ENCODE measurements at regions not wholly inside any gene's neighbourhood (a gene's known extent, or its start where the extent isn't known, plus 50 kb on each side); places are given as distances from the start of the nearest gene placed in this dataset.
"Not testable (repeated sequence)": the region's sequence is repeated elsewhere in the genome, so short reads cannot be mapped to it uniquely, and the experiment has no call there.

DNA sequence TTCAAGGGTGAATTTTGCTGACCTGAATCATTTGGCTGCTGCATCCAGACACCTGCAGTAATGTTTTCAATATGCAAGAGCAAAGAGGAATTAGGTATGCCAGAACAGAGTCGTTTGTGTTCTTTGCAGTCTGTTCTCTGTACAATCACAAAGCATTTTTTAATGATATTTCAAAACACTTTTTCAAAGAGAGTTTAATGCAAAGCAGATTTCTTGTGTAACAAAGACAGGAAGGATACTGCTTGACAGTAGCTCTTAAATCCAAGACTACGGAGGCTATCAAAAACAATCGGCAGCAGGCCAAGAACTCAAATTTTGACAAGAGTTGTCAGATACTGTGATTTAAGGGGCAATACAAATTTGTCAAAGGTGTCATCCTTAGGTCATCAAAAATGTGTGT is 341.9 kb downstream of the GADD45G start:
- no peak overlapping the region for H3K4me3 Mint-ChIP-seq
- H3K4me1 Mint-ChIP-seq: no peaks in the 10 kb centered on the region
- no peak overlapping the region for H3K27ac Mint-ChIP-seq
- H3K27me3 Mint-ChIP-seq: peaks cover 34% of the 10 kb centered on the region
- CTCF ChIA-PET: interaction anchor here (1.4 to 1.5 kb wide), 2 partner anchors 10 to 22 kb away, joined by 3 to 4 read pairs; no protein-coding TSS in a partner anchor
- H3K36me3 Mint-ChIP-seq: no peaks in the 10 kb centered on the region
- H3K9me3 Mint-ChIP-seq: no peaks in the 10 kb centered on the region
- no peak for DNase-seq

DNA sequence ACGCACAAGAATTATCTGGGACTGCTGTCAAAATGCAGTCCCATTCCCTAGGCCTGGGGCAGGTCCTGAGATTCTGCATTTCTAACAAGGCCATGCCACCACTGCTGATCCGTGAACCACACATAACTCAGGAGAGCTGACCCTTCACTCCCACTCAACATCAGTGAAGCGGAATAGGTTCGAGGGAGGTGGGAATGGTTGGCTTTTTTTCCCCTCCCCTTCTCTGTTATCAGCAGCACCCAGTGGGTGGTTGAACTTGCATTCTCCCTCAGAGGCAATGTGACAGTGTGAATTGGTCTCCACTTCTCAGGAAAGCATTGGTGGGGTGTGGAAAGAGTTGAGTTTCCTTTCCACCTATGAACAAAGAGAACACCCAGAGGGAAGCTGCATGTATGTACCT is 344.3 kb downstream of the GADD45G start:
- H3K9me3 Mint-ChIP-seq: no peaks in the 10 kb centered on the region
- DNase-seq: no peak
- H3K36me3 Mint-ChIP-seq: no peaks in the 10 kb centered on the region
- H3K4me3 Mint-ChIP-seq: no peak overlapping the region
- H3K27me3 Mint-ChIP-seq: peaks cover 19% of the 10 kb centered on the region
- CTCF ChIA-PET: no interaction called here
- no peaks in the 10 kb centered on the region for H3K4me1 Mint-ChIP-seq
- H3K27ac Mint-ChIP-seq: no peak overlapping the region

DNA sequence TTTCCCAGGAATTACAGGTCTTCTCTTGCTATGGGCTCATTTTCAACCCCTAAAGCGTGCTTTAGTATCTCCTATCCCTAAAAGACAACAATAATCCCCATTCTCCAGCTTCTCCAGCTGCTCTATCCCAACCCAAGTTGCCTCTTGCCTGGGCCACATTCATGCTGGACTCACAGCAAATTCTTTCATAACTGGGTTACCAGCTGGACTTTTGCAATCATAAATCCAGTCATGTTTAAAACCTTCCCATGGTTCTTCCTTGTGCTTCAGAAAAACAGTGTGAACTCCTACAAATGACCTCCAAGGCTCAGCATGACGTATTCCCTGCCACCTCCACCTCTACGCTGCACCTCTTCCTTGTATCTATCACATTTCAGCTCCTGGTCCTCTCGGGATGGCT is 346.9 kb downstream of the GADD45G start:
- Mint-ChIP-seq H3K4me3 (no peak overlapping the region), H3K27ac (no peak overlapping the region), H3K4me1 (no peaks in the 10 kb centered on the region), H3K9me3 (no peaks in the 10 kb centered on the region), H3K36me3 (no peaks in the 10 kb centered on the region), H3K27me3 (peaks cover 8% of the 10 kb centered on the region)
- CTCF ChIA-PET: interaction anchor here (1.2 kb wide), 1 partner anchor 356 kb away, joined by 4 read pairs; no protein-coding TSS in a partner anchor
- DNase-seq: no peak

DNA sequence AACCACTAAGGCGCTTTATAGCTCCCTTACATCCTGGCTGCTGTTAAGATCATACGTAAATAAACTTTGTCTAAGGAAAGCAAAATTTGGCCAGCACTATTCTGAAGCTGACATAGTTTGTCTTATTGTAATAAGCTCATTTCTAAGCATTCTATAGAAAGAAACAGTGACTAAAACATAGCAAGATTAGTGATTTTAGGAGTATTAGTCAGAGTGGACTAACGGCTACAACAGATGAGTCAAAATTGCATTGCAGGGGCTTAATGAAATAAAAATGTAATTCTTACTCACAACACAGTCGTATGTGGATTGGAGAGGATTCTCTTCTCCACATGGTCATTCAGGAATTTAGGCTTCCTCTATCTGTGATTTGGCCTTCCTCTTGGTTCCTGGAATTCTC is 347.6 kb downstream of the GADD45G start:
- Mint-ChIP-seq H3K4me3 (no peak overlapping the region), H3K4me1 (no peaks in the 10 kb centered on the region), H3K27me3 (peaks cover 8% of the 10 kb centered on the region), H3K27ac (no peak overlapping the region), H3K9me3 (no peaks in the 10 kb centered on the region), H3K36me3 (no peaks in the 10 kb centered on the region)
- DNase-seq: no peak
- CTCF ChIA-PET: interaction anchor here (1.2 kb wide), 1 partner anchor 356 kb away, joined by 4 read pairs; no protein-coding TSS in a partner anchor

DNA sequence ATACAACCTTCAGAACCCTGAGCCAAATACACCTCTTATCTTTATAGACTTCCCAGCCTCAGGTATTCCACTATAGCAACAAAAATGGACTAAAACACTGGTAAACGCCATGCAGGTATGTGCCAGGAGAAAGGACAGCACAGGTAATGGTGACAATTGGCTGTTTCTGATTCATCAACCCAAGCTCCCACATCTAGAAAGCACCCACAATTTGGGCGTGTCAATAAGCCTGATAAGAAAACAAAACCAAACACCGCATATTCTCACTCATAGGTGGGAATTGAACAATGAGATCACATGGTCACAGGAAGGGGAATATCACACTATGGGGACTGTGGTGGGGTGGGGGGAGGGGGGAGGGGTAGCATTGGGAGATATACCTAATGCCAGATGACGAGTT is 348.5 kb downstream of the GADD45G start:
- H3K4me1 Mint-ChIP-seq, CTCF ChIA-PET, H3K27me3 Mint-ChIP-seq, H3K27ac Mint-ChIP-seq, H3K36me3 Mint-ChIP-seq, H3K9me3 Mint-ChIP-seq, H3K4me3 Mint-ChIP-seq, DNase-seq: not testable (repeated sequence)

DNA sequence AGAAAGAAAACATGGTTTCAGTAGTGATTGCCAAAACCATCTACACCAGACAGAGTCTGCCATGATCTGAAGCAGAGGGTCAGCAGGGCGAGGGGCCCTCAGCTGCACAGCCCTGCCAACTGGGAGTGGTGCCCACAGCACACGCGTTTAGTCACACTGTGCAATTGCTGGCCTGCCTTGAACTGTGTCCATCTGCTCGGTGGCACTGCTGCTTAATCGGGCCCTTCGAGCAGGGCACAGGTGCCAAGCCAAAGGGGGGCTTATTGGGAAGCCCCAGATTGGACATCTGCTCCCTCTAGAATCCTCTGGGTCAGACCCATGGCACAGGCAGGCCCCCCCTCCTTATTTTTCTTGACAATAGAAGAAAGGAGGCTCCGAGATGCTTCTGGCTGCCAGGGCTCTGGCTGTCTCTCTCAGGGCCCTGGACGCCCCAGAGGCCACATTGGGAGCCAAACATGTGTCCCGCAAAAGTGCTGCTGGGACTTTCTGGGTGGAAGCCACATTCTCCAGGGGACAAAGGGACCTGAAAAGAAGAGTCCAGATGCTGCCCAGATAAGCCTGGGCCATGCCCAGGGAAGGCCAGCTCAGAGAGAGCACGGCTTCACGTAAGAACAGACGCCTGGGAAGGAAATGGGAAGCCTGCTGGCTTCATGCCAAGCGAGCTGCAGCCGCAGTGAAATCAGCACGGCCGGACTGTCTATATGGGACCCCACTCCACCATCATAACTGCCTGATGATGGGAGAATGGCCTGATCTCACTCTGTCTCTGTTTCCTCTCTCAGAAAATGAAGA is 349.2 kb downstream of the GADD45G start:
- no peaks in the 10 kb centered on the region for H3K4me1 Mint-ChIP-seq
- H3K9me3 Mint-ChIP-seq: no peaks in the 10 kb centered on the region
- H3K27me3 Mint-ChIP-seq: peaks cover 8% of the 10 kb centered on the region
- no peak for DNase-seq
- no peaks in the 10 kb centered on the region for H3K36me3 Mint-ChIP-seq
- CTCF ChIA-PET: no interaction called here
- H3K4me3 Mint-ChIP-seq: no peak overlapping the region
- H3K27ac Mint-ChIP-seq: no peak overlapping the region

DNA sequence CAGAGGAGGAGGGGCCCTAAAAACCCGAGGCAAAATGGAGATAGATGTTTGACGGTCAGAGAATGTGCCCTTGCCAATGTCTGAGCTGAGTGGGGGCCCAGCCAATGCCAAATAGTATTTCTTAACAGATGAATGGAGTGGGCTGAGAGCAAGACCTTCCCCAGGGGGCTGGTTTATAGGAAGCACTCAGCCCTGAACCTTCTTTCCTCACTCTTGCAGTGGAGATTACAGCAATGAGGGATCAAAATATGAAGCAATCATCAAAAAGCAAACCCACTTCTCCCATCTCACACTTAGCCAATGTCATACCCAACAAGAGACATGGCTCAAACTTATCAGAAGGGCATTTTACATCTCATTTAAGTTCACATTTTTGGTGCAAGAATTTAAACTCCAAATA is 350.3 kb downstream of the GADD45G start:
- Mint-ChIP-seq H3K4me1 (no peaks in the 10 kb centered on the region), H3K36me3 (no peaks in the 10 kb centered on the region), H3K4me3 (no peak overlapping the region), H3K27me3 (peaks cover 8% of the 10 kb centered on the region), H3K27ac (no peak overlapping the region), H3K9me3 (no peaks in the 10 kb centered on the region)
- CTCF ChIA-PET: no interaction called here
- no peak for DNase-seq

DNA sequence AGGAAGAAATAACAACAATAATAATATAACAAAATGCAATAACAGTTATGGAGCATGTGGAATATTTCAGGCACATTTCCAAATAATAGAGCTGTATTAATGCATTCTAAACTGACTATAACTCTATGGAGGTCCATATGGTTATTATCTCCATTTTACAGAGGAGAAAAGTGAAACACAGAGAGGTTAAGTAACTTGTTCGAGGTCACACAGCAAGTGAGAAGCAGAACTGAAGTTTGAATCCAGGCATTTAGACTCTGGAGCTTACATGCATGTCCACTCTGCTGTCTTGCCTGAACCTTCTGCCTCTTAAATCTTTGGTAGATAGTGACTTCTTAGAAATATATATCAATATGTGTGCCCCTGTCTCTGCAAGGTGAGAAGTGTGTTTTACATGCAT is 350.8 kb downstream of the GADD45G start:
- no peak overlapping the region for H3K4me3 Mint-ChIP-seq
- H3K9me3 Mint-ChIP-seq: no peaks in the 10 kb centered on the region
- no peaks in the 10 kb centered on the region for H3K4me1 Mint-ChIP-seq
- peaks cover 8% of the 10 kb centered on the region for H3K27me3 Mint-ChIP-seq
- H3K27ac Mint-ChIP-seq: no peak overlapping the region
- no peak for DNase-seq
- CTCF ChIA-PET: no interaction called here
- H3K36me3 Mint-ChIP-seq: no peaks in the 10 kb centered on the region

DNA sequence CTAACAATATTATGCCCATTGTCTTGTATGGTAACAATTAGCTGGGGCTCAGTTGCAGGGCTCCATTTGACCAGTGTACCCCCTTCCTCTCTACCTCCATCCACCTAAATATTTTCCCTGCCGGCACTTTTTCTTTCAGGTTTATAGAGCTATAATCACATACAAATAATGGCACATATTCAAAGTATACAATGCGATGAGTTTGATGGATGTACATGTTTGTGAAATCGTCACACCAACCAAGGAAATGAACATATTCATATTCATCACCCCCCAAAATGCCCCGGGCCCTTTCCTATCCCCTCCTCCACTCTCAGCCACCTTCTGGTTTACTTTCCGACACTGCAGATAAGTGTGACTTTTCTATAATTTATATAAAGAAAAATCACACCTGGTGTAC is 351.5 kb downstream of the GADD45G start:
- no peak overlapping the region for H3K27ac Mint-ChIP-seq
- CTCF ChIA-PET: interaction anchor here (1.4 kb wide), 1 partner anchor 9 kb away, joined by 3 read pairs; no protein-coding TSS in a partner anchor
- peaks cover 4% of the 10 kb centered on the region for H3K4me1 Mint-ChIP-seq
- no peak for DNase-seq
- H3K4me3 Mint-ChIP-seq: no peak overlapping the region
- no peaks in the 10 kb centered on the region for H3K36me3 Mint-ChIP-seq
- H3K27me3 Mint-ChIP-seq: peaks cover 4% of the 10 kb centered on the region
- H3K9me3 Mint-ChIP-seq: no peaks in the 10 kb centered on the region

DNA sequence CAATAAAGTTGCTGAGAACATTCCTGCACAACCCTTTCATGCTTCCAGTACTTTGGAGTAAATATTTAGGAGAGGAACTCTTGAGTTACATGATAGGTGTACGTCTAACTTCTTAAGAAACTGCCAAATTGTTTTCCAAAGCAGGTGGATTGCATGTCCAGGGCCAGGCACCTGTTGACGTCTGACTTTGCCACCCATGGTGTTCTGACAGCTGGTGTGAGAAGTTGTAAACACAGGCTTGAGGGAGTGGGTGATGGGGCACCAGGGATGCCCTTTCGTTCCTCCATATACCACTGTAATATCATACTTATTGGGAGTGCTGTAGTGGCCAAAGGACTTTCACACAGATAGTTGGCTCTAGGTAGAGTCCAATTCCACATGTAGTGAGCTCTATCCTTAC is 352.1 kb downstream of the GADD45G start:
- CTCF ChIA-PET: interaction anchor here (1.4 kb wide), 1 partner anchor 10 kb away, joined by 3 read pairs; no protein-coding TSS in a partner anchor
- no peak overlapping the region for H3K4me3 Mint-ChIP-seq
- H3K4me1 Mint-ChIP-seq: peaks cover 10% of the 10 kb centered on the region
- H3K36me3 Mint-ChIP-seq: no peaks in the 10 kb centered on the region
- no peak overlapping the region for H3K27ac Mint-ChIP-seq
- H3K9me3 Mint-ChIP-seq: no peaks in the 10 kb centered on the region
- H3K27me3 Mint-ChIP-seq: no peaks in the 10 kb centered on the region
- no peak for DNase-seq

DNA sequence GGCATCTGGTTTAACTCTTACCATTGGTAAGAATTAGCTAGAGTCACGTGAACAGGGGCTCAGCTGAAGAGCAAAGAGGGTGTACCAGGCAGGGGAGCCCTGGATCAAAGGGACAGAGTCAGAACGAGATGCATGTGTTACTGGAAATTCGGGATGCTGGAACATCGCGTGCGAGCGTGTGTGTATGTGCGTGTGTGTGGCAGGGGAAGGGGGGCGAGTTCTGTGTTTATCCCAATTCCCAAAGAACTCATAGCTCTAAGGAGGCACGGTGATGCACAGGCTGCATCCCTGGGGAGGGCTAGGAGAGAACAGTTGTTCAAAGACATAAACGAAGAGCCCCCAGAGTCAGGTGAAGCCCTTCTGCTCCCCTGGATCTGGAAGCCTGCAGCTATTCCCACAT is 353.3 kb downstream of the GADD45G start:
- H3K4me3 Mint-ChIP-seq: no peak overlapping the region
- H3K9me3 Mint-ChIP-seq: no peaks in the 10 kb centered on the region
- H3K27ac Mint-ChIP-seq: no peak overlapping the region
- H3K27me3 Mint-ChIP-seq: no peaks in the 10 kb centered on the region
- CTCF ChIA-PET: no interaction called here
- no peaks in the 10 kb centered on the region for H3K36me3 Mint-ChIP-seq
- peaks cover 17% of the 10 kb centered on the region for H3K4me1 Mint-ChIP-seq
- no peak for DNase-seq

DNA sequence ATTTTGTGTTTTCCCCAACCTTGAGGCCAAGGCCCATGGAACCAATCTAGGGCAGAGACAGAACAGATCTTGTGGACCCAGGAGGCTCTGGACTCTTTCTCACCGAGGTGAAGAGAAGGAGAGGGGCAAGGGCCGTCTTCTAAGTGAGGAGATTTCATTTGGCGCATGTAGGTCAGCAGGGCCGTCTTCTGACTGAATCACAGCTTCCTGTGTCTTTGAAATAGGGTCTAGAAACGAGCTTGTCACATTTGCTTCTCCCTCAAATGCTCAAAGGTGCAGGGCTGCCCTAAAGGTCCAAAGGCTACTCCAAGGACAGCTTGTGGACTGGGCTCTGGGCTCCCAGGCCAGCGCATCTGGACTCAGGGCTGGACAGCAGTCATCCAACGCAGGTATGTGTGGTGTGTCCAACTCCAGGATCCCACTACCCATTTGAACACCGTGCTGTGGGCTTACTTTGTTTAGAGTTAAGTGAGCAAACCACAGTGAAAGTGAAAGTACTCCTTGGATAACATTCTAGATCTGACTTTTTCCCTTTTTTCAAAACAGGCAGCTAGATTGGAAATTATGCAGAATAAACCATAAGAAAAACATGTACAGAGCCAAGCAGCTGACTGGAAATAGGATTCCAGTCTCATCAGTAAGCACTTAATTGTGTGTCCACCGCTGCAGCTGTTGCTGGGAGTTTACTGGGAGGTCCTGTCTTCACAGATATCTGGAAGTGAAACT is 357.0 kb downstream of the GADD45G start:
- H3K9me3 Mint-ChIP-seq: no peaks in the 10 kb centered on the region
- CTCF ChIA-PET: interaction anchor here (0.7 kb wide), 1 partner anchor 139 kb away, joined by 3 read pairs; no protein-coding TSS in a partner anchor

DNA sequence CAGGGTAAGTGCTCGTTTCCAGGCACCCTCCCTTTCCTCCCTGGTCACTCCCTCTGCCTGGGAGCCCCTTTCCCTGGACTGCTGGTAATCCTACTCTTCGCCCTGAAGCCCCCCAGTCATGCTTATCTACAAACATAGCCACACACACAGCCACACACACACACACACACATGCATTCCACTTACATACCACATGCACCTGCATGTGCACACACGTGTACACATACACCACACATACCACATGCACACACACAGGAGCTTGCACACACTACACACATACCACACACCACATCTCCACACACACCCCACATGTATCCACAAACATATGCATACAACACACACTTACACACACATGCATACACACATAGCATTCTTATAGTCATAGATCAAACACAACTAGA is 358.5 kb downstream of the GADD45G start:
- H3K4me1 Mint-ChIP-seq: peaks cover 19% of the 10 kb centered on the region
- no peaks in the 10 kb centered on the region for H3K36me3 Mint-ChIP-seq
- H3K27me3 Mint-ChIP-seq: peaks cover 3% of the 10 kb centered on the region
- no peak overlapping the region for H3K4me3 Mint-ChIP-seq
- CTCF ChIA-PET: interaction anchor here (0.6 kb wide), 1 partner anchor 361 kb away, joined by 3 read pairs; no protein-coding TSS in a partner anchor
- no peak for DNase-seq
- no peak overlapping the region for H3K27ac Mint-ChIP-seq
- H3K9me3 Mint-ChIP-seq: no peaks in the 10 kb centered on the region

More for the DNA sequence above, 357.0 kb downstream of the GADD45G start:
- Mint-ChIP-seq H3K27me3 (peaks cover 3% of the 10 kb centered on the region), H3K36me3 (no peaks in the 10 kb centered on the region), H3K4me1 (peaks cover 19% of the 10 kb centered on the region), H3K4me3 (peak overlapping the region; percentile 6), H3K27ac (peak overlapping the region; percentile 69)
- DNase-seq: peak; percentile 35

DNA sequence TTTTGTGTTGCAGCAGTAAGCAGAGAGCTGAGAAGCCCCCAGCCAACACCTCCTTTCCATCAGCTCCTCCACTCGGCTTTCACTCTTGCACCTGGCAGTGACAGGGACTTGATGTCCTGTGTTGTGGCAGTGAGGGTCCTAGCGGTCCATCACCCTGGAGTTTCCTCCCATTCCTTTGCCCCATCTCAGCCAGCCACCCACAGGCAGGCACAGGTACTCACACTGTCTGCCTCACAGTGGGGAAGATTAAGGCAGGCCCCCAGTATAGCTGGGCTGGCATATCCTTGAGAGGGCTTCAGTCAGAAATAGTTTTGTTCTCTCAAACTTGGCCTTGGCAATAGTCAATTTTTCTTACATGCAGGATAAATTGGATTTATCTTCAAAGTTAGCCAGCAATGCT is 362.7 kb downstream of the GADD45G start:
- no peak overlapping the region for H3K4me3 Mint-ChIP-seq
- CTCF ChIA-PET: no interaction called here
- no peaks in the 10 kb centered on the region for H3K9me3 Mint-ChIP-seq
- H3K4me1 Mint-ChIP-seq: peaks cover 8% of the 10 kb centered on the region
- H3K36me3 Mint-ChIP-seq: no peaks in the 10 kb centered on the region
- DNase-seq: no peak
- H3K27ac Mint-ChIP-seq: no peak overlapping the region
- peaks cover 3% of the 10 kb centered on the region for H3K27me3 Mint-ChIP-seq

All from activated naive CD4-positive, alpha-beta T cell treated with anti-CD3 and anti-CD28 coated beads, Interleukin-2, amount 10 ng/mL, durations not matched to agents 7 days and 5 days (primary cell).